ENCODE measurements at regions not wholly inside any gene's neighbourhood (a gene's known extent, or its start where the extent isn't known, plus 50 kb on each side); places are given as distances from the start of the nearest gene placed in this dataset.

GRCh38 chr11:116527180-116527991, 245.4 kb downstream of the BUD13 start:
- no peak for DNase-seq

GRCh38 chr11:116525961-116526495, 246.8 kb downstream of the BUD13 start:
- DNase-seq, result no peak

DNA sequence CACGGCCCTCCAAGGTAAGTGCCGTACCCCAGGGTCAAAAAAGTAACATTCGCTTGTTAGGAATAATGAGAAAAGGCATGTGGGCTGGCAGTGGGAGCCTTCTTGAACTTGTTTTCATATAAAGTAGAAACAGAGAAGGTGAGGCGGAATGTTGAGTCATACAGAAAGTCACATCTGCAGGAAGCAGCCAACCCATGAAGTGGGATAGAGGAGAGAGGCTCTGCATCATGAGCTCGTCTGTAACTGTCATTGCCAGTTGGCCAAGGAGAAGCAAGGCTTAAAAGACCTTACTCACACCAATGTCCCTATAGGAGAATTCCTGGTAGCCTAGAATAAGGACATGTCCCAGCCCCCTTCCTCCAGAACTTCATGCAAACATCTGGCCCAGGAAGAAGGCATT, 253.3 kb downstream of the BUD13 start:
- no peak for DNase-seq

DNA sequence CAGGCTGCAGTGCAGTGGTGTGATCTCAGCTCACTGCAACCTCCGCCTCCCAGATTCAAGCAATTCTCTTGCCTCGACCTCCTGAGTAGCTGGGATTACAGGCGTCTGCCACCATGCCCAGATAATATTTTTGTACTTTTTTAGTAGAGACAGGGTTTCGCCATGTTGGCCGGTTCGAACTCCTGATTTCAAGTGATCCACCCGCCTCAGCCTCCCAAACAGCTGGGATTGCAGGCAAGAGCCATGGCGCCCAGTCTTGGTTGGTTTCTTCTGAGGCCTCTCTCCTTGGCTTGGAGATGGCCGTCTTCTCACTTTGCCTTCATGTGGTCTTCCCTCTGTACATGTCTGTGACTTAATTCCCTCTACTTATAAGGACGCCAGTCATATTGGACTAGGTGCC, 254.6 kb downstream of the BUD13 start:
- DNase-seq, result no peak

- no peak for DNase-seq
Observed at GRCh38 chr11:116517584-116517983, 255.2 kb downstream of the BUD13 start.

DNA sequence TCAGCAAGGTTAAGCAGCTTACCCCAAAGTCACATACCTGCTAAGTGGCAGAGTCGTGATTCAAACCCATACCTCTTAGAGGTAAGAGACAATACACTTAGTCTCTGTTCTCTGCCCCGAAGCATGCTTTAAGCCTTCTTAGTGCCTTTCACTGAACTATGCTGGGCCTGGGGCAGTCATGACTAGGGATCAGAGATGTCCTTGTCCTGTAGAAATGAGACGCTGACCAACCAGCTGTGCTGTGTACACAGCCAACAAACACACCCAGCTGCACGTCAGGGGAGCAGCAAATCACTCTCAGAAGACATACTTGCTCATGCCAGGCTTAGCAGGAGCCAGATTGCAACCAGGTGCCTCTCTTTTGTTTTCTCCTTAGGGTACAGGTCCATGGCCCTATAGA, 255.7 kb downstream of the BUD13 start:
- no peak for DNase-seq

GRCh38 chr11:116515664-116516184, 257.1 kb downstream of the BUD13 start:
- DNase-seq, result no peak

GRCh38 chr11:116513894-116514293, 258.9 kb downstream of the BUD13 start:
- DNase-seq, result peak; percentile 34 to 37

GRCh38 chr11:116513278-116513823, 259.4 kb downstream of the BUD13 start:
- no peak for DNase-seq

GRCh38 chr11:116512841-116513240, 259.9 kb downstream of the BUD13 start:
- DNase-seq, result no peak

- DNase-seq, result no peak
Observed at GRCh38 chr11:116511684-116512083, 261.1 kb downstream of the BUD13 start.

DNA sequence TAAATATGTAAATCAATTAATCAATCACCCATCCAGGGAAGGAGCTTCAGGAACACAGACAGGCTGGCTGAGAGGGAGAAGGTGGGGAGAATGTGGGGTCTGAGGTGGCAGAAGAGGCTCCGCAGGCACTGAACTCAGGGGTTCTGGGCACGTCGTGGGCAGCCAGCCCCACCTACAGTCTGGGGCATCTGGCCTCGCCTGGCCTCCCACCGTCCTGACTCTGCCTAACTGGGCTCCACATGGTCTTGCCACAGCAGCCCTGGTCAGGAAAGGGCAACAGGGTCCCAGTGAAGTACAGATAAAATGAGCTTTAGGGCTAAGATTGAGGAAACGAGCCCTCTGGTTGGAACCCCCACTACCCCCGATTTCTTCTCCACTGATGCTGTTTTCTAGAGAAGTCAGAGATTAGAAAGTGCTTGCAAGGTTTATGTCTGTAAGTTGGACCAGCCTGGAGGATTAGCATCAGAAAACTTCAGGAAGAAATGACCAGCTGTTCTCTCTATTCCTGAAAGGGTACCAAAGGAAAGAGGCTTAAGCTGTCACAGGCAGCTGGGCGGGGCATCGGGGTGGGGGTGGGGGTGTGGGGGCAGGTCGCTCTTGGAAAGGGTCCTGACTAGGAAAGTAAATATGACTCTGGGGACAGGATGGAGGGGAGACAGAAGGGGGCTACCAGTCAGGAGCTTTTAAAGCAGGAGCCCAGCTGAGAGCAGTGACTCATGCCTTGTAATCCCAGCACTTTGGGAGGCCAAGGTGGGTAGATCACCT, 261.7 kb downstream of the BUD13 start:
- no peak for DNase-seq

DNA sequence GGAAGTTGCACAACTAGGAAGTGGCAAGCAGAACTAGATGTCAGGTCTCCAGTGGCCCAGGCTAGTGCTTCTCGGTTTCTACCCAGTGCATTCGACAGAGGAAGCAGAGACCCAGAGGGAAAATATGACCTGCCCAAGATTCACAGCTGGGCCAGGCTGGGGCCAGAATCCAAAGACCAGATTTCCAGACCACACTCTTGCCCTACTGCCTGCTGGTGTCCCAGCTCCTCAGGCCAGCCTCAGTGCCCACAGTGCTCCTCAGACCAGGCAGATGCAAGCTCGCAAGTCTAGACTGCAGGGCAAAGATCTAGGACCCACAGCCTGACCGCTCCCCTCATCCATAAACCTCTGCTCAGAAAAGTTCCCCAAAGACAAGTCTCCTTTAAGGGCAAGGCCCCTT, 262.6 kb downstream of the BUD13 start:
- no peak for DNase-seq

GRCh38 chr11:116509551-116509950, 263.2 kb downstream of the BUD13 start:
- DNase-seq, result no peak

- no peak for DNase-seq
Observed at GRCh38 chr11:116507849-116508695, 264.7 kb downstream of the BUD13 start.

DNA sequence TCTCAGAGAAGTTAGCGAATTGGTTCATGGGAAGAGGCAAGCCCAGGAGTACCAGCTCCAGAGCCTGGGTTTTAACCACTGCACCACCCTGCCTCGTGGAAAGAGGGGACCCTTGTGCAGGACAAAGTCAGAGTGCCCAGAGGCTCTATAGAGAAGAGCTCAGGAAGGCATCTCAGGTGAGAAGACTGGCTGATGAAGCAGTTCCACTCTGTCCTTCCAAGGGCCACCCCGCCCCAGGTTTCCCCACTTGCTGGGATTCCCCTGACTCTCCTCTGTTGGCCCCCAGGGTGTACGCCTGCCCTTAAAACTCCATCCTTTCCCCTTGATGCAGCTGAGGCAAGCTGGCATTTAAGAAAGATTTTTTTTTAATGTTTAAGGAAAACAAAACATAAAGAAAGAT, 265.8 kb downstream of the BUD13 start:
- no peak for DNase-seq

DNA sequence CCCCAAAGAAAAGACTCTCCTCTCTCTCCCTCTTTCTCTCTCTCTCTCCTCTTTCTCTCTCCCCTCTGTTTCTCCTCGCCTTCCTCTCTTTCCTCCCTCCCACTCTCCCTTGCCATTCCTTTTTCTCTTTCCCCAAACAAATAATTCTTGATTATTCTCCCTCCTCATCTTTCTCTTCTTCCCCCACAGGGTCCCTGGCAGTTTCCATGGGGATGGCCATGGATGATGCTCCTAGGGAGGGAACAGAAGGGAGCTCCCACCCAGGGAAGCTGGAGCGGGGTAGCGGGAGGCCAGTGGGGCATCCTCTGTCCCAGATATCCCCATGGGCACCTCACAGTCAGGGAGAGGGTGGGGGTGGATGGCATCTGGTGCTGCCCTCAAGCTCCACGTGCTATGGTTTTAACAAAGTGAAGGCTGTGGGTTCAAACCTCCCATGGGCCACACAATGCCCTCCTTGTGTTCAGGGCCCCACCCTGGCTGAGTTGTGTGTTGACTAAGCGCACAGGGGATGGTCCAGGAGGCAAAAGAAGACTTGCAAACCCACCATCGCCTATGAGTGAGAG, 266.4 kb downstream of the BUD13 start:
- no peak for DNase-seq

DNA sequence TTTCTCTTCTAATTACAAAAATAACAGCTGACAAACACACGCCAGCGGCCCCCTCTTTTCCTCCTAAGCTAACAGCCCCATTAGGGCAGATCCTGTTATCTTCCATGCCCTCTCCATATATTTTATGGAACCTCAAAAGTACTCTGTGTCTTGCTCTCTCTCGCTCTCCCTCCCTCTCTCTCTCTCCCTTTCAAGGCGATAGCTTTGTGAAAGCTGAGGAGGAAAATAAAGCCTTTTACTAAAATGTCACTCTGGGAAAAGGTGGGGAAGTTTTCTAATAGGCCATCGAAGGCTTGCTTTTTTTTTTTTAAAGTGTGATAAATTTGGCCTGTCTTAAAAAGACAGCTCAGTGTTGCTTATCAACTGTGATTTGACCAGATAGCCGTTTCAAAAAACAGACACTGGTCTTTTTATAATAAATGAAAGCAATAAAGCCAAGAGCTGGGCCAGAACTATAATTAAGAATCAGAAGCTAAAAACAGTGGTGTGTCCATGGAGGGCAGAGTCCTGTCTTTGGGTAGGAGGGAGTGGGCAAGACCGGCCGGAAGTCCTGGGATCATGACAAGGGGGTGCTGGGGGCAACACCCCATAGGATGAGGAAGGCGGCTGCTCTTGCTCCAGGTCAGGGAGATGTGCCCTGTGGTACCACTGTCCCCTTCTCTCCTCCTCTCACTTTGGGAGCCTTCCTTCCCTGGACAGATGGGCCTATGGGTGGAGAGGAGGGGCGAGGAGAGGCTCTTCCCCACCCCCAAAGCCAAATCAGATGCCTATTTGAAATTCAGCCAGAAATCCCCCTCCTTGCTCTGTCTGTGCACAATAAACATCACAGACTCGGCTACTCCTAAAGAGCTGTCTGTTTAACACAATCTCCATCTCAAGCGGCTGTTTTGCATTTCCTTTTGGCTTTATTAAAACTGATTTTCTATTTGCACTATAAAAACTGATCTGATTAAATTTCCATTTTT, 267.2 kb downstream of the BUD13 start:
- no peak for DNase-seq

DNA sequence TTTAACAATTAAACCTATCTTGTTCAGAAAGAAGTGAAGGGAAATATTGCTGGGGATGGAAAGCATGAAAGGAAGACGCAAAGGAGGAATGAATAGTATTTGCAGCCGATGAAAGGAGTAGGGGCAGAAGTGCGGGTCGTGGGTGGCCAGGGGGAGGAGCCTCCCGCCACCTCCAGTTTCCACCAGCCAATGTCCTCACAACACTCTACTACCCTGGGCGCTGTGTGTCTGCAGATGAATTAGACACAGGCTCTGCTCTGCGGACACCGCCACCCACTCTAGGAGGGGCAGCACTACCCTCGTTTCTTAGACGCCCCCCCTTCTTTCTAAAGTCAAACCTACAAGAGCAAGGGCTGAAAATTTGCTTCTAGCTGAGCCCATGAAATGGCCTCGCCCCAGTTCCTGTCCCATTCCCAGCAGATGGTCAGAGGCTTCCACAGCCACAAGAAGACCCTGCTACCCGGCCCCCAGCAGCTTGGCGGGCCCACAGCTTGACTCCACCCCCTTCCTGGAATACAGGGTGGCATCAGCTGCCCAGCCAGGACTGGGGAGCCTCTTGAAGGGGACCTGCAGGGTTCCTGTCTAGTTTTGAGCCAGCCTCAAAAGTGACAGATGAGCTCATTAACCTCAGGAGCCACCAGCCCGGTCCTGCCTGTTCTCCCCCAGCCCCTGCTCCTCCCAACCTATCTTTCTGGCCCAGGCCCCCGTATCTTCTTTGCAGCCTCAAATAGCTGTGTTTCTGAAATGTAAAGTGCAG, 268.1 kb downstream of the BUD13 start:
- DNase-seq, result no peak

Measured in AML-193 (cell line).